ENCODE measurements at regions not wholly inside any gene's neighbourhood (a gene's known extent, or its start where the extent isn't known, plus 50 kb on each side); places are given as distances from the start of the nearest gene placed in this dataset.
"Not testable (repeated sequence)": the region's sequence is repeated elsewhere in the genome, so short reads cannot be mapped to it uniquely, and the experiment has no call there.

GRCh38 chr20:60171738-60172137, 213.5 kb downstream of the CDH26 start:
- DNase-seq: no peak

GRCh38 chr20:60172346-60172984, 214.2 kb downstream of the CDH26 start:
- no peak for DNase-seq

- DNase-seq: no peak
Measured at GRCh38 chr20:60177080-60177479, 218.9 kb downstream of the CDH26 start.

DNA sequence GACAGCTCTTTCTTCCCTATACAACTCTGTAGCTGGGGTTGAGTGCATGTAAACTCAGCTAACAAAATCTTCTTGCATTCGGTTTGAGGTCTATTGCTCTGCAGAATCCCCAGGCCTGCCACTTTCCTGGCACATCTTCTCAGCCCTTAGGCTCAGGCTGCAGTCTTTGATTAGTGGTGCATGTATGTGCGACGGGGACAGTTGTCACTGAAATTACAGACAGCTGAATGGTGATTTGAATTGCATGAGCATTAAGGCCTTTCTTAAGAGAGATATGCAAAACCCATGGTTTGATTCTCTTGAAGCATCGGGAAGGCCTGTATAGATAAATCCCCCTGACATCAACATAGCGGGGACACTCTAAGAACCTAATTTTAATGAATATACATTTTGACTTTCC, 222.8 kb downstream of the CDH26 start:
- DNase-seq: no peak

GRCh38 chr20:60186412-60186811, 228.2 kb downstream of the CDH26 start:
- no peak for DNase-seq

- DNase-seq: no peak
Measured at GRCh38 chr20:60187683-60188082, 229.5 kb downstream of the CDH26 start.

- no peak for DNase-seq
Measured at GRCh38 chr20:60191014-60191413, 232.8 kb downstream of the CDH26 start.

DNA sequence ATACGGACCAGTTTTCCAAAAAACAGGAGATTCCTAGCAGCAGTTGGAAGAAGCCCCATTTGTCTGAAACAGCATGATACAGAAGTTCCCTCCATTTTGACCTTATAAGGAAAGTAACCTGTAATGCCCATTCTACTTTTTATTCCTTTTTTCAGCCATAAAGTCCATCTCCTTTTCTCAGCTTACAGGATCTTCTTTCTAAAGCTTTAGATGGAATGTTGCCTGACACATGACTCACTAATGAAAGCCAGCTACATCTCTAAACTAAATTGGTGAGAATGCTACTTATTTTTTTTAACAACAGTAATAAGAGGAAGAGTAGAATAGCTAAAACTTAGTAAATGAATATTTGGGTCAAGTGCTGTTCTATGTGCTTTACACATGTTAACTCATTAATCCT, 234.1 kb downstream of the CDH26 start:
- DNase-seq: no peak

DNA sequence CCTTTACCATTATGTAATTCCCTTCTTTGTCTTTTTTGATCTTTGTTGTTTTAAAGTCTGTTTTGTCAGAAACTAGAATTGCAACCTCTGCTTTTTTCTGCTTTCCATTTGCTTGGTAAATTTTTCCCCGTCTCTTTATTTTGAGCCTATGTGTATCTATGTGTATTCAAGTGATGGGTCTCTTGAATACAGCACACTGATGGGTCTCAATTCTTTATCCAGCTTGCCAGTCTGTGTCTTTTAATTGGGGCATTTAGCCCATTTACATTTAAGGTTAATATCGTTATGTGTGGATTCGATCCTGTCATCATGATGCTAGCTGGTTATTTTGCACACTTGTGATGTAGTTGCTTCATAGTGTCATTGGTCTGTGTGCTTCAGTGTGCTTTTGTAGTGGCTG, 240.9 kb downstream of the CDH26 start:
- DNase-seq: not testable (repeated sequence)

DNA sequence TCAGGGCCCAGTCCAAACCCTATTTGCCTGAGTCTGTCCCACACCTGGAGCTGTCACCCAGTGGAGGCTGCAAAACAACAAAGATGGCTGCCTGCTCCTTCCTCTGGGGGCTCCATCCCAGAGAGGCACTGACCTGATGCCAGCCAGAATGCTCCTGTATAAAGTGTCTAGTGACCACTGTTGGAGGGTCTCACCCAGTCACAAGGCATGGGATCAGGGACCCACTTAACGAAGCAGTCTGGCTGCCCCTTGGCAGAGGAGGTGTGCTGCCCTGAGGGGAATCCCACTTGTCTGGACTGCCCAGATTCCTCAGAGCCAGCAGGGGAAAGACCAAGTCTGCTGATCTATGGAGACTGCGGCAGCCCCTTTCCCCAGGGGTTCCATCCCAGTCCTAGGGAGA, 241.6 kb downstream of the CDH26 start:
- no peak for DNase-seq

DNA sequence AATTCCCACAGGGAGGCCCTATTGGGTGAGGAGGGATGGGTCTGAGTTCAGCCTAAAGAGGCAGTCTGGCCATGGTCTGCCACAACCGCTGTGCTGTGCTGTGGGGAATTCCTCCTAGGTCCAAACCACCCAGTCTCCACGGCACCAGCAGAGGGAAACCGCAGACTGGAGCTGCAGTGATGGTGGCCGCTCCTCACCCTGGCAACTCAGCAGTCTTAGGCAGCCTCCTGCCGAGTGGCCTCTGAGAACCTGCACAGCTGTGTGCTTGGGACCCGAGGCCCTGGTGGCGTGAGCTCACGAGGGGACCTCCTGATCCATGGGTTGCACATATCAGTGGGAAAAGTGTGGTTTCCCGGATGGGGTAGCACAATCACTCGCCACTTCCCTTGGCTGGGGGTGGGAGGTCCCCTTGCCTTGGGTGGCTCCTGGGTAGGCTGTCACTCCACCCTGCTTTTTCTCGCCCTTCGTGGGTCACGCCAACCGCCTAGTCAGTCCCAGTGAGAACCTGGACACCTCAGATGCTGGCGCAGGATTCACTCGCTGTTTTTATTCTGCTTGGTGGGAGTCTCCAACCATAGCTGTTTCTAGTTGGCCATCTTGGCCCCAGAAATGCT, 242.2 kb downstream of the CDH26 start:
- DNase-seq: no peak

GRCh38 chr20:60201198-60201835, 243.1 kb downstream of the CDH26 start:
- DNase-seq: no peak

DNA sequence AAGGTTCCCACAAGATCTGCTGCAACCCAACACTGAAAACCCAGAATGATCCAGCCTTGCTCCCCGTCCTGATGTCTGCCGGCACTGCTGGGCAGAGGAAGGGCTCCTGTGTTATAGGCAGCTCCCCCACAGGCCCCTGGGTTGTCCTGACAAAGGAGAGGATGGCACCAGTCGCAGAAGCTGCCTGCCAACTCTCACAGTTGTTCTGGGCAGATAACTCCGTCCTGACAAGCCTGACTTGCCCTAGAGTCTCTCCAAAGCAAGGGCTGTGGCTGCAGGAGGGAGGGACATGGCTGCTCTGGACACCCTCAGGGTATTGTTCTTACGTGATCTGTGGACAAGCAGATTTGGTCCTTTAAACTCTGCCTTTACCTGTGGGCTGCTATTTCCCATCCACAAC, 243.8 kb downstream of the CDH26 start:
- no peak for DNase-seq

DNA sequence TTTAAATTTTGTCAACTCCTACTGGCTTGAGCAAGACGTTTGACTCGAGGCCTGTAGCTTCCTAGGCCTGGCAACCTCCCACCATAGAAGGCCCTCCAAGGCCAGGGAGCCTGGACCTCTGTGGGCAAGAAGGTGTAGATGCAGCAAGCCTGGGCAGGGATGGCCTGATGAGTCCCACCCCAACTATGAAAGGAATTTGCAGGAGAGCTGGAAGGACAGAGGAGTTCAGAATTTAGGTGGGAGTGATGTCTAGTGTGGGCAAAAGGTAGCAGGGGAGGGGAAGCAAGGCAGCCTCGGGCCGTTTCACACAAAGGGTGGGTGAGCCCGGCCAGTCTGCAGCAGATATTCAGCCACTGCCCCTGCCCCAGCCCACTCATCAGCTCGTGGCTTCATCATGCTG, 245.2 kb downstream of the CDH26 start:
- DNase-seq: no peak

DNA sequence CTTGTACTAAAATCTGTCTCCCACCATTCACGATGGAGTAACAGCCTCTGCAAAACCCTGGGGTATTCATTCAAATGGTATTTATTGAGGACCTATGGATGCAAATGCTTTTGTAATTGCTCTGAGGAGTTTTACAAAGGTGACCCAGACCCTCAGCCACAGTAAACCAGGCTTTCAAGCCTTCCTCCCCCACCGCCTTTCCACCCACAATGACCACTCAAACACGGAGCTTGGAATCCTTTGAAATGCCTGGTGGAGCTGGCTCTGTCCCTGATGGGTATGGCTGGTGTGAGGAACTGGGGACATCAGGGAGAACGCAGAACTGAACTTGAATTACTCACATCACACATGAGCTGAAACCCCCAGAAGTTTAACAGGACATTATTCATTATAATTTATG, 246.4 kb downstream of the CDH26 start:
- no peak for DNase-seq

- DNase-seq: no peak
Measured at GRCh38 chr20:60206259-60206658, 248.0 kb downstream of the CDH26 start.

- no peak for DNase-seq
Measured at GRCh38 chr20:60209048-60209447, 250.8 kb downstream of the CDH26 start.

DNA sequence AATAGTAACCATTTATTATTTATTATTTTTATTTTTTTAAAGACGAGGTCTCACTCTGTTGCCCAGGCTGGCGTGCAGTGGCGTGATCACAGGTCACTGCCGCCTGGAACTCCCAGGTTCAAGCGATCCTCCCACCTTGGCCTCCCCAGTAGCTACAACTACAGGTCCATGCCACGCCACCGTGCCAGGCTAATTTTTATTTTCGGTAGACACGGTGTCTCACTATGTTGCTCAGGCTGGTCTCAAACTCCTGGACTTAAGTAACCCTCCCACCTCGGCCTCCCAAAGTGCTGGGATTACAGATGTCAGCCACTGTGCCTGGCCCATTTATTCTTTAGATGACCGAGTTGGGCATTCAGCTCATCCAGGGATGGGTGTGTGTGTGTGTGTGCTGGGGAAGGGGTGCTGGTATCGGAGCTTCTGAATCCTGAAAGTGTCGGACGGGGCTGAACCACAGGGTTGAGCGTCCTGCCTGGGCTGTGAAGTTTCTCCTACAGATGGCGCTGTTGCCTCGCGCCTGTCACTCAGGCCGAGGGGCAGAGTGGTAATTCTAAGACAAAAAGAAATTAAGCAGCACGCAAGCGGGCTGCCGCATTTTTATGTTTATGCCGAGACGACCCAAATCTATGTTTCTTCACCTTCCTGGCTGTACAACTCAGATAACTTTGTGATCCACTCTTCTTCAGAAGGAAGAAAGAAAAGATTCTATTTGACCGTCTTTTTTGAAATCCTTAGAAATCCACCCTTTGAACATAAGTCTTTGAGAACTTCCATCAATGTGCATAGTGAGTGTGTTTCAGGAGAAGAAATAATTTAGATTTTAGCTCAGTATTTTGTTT, 252.8 kb downstream of the CDH26 start:
- peak; percentile 49 to 54 for DNase-seq

DNA sequence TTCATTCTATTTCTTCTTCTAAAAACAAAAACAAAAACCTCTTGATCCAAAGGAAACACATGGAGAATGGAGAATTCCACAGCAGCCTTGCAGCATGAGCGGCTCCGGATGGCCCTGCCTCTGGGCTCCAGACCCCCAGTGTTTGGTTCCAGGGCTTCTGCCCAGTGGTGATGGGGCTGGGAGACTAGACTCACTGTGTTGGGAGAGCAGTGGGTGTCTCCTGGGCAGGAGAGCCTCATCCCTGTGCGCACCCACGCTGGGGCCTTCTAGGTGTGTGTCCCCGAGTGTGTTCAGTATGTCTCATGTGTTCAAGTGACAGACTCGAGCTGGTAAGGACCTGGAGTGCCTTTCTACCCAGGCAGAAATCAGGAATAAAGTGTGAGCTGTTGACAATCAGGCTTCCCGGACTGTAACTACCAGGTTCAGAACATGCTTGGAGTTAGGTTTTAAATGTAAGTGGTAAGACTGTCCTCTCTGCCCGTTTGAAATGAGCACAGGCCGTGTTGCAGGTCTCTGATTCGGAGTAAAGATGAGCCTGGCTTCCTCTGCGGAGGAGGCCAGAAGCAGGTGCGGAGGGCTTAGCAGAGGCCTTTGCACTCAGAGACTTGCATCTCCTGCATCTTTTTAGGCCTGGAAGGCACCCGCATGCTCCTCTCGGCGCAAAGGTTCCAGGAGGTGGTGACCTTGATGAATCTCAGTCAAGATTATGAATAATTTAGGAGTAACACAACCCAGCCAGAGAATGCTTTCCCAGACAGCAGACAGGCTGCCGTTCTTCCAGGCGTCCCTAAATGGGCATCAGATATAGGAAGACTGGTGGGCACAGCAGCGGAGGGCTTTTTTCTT, 253.6 kb downstream of the CDH26 start:
- no peak for DNase-seq

DNA sequence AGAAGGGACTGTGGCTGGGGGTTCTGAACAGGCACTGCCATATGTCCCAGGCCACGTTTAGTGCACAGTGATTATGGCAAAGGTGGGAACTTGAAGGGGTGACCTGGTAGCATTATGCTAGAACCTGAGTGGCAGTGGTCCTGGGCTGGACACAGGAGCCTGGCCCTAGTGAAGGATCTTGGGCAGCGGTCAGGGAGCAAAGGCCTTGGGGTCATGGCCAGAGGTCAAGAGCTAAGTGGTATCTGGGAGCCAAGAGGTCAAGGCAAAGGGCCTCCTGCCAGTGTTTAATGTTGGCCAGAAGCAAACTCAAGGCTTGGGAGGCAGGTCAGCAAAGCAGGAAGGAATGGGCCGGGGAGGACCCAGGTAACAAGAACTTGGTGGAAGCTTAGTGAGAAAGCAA, 254.5 kb downstream of the CDH26 start:
- no peak for DNase-seq

DNA sequence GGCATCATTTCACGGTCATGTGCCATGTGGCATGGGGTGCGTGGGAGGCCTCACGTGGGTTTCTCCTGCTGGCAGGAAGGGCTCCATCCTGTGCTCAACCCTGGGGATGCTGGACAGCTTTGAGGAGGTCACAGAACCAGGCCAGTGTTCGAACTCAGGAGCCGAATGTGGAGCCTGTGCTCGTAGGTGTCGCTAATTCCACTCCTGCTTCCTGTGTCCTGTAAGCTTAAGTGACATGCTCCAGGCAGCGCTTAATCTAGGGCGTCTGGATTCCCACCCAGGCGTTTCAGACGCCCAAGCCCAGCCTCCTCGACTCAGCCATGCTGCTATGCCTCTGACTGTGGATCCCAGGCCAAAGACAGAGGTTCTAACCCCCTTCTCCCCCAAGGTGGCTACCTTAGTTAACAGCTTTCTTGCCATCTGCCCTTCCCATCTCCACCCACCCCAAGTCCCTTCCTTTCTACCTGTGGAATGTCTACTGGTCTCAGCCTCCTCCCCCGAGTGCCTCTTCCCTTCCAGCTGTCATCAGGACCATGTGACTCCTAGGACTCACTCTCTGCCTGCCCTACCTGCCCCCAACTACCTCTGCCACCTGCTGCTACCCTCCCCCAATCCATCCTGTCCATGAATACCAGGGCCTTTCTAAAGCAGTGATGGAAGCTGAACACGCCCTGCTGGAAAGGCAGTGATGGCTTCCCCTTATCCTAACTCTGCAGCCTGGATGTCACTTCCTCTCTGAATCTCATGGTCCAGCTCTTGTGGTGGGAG, 255.1 kb downstream of the CDH26 start:
- no peak for DNase-seq
